ENCODE measurements at regions not wholly inside any gene's neighbourhood (a gene's known extent, or its start where the extent isn't known, plus 50 kb on each side); places are given as distances from the start of the nearest gene placed in this dataset.

DNA sequence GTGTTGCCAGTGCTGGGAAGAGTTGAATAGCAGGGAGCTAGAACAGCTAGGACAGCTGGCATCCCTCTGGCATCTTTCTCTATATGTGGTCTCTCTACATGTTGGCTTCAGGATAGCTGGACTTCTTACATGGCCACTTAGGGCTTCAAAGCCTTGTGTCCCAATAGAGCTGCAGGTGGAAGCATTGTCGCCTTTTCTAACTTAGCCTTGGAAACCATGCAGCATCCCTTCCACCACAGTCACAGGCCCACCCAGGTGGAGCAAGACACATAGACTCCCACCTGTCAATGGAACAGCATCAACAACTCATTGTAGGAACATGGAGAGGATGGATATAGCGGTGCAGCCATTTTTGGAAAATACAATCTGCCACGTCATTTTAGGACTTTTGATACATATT lies 149.0 kb downstream of the AASDH start:
- Histone ChIP-seq H3K9ac (no peak overlapping the region), H4K20me1 (ENCODE audit: insufficient read depth) (no peaks in the 10 kb centered on the region), H3K79me2 (ENCODE audit: insufficient read depth, low read depth) (no peaks in the 10 kb centered on the region), H3K27me3 (ENCODE audit: insufficient read depth, low read depth) (no peaks in the 10 kb centered on the region), H3K4me1 (ENCODE audit: low read depth, poor library complexity, severe bottlenecking) (no peaks in the 10 kb centered on the region), H3K36me3 (ENCODE audit: insufficient read depth) (no peaks in the 10 kb centered on the region), H2AFZ (ENCODE audit: low read depth) (no peak overlapping the region), H3K4me2 (no peak overlapping the region), H3K4me3 (IDR thresholded peaks at IDR 0.05; ENCODE audit: insufficient read depth, low read depth, low read length) (no peak overlapping the region), H3K27ac (no peak overlapping the region)
- TF ChIP-seq, protein P1, sequence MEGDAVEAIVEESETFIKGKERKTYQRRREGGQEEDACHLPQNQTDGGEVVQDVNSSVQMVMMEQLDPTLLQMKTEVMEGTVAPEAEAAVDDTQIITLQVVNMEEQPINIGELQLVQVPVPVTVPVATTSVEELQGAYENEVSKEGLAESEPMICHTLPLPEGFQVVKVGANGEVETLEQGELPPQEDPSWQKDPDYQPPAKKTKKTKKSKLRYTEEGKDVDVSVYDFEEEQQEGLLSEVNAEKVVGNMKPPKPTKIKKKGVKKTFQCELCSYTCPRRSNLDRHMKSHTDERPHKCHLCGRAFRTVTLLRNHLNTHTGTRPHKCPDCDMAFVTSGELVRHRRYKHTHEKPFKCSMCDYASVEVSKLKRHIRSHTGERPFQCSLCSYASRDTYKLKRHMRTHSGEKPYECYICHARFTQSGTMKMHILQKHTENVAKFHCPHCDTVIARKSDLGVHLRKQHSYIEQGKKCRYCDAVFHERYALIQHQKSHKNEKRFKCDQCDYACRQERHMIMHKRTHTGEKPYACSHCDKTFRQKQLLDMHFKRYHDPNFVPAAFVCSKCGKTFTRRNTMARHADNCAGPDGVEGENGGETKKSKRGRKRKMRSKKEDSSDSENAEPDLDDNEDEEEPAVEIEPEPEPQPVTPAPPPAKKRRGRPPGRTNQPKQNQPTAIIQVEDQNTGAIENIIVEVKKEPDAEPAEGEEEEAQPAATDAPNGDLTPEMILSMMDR (conservative IDR thresholded peaks at IDR 0.05; ENCODE audit: low read depth, low read length), result no peak

- H3K9ac ChIP-seq, result no peak overlapping the region
- H3K4me1 ChIP-seq (ENCODE audit: low read depth, poor library complexity, severe bottlenecking), result no peaks in the 10 kb centered on the region
- H3K27me3 ChIP-seq (ENCODE audit: insufficient read depth, low read depth), result no peaks in the 10 kb centered on the region
- no peak overlapping the region for H3K27ac ChIP-seq
- no peaks in the 10 kb centered on the region for H3K79me2 ChIP-seq (ENCODE audit: insufficient read depth, low read depth)
- no peak overlapping the region for H2AFZ ChIP-seq (ENCODE audit: low read depth)
- H3K36me3 ChIP-seq (ENCODE audit: insufficient read depth), result no peaks in the 10 kb centered on the region
- no peak overlapping the region for H3K4me2 ChIP-seq
- no peaks in the 10 kb centered on the region for H4K20me1 ChIP-seq (ENCODE audit: insufficient read depth)
- H3K4me3 ChIP-seq (IDR thresholded peaks at IDR 0.05; ENCODE audit: insufficient read depth, low read depth, low read length), result no peak overlapping the region
- TF ChIP-seq, protein P1 (conservative IDR thresholded peaks at IDR 0.05; ENCODE audit: low read depth, low read length), result no peak
These were observed 151.6 kb downstream of the AASDH start for GRCh38 chr4:56235725-56236124.

- Histone ChIP-seq H3K4me3 (IDR thresholded peaks at IDR 0.05; ENCODE audit: insufficient read depth, low read depth, low read length) (no peak overlapping the region), H3K9ac (no peak overlapping the region), H4K20me1 (ENCODE audit: insufficient read depth) (no peaks in the 10 kb centered on the region), H3K27ac (no peak overlapping the region), H3K4me2 (no peak overlapping the region), H3K79me2 (ENCODE audit: insufficient read depth, low read depth) (no peaks in the 10 kb centered on the region), H3K4me1 (ENCODE audit: low read depth, poor library complexity, severe bottlenecking) (no peaks in the 10 kb centered on the region), H3K36me3 (ENCODE audit: insufficient read depth) (no peaks in the 10 kb centered on the region), H3K27me3 (ENCODE audit: insufficient read depth, low read depth) (no peaks in the 10 kb centered on the region), H2AFZ (ENCODE audit: low read depth) (no peak overlapping the region)
- TF ChIP-seq, protein P1 (conservative IDR thresholded peaks at IDR 0.05; ENCODE audit: low read depth, low read length), result no peak
These were observed 152.3 kb downstream of the AASDH start for GRCh38 chr4:56235011-56235410.

- Histone ChIP-seq H3K4me2 (no peak overlapping the region), H2AFZ (ENCODE audit: low read depth) (no peak overlapping the region), H3K27me3 (ENCODE audit: insufficient read depth, low read depth) (no peaks in the 10 kb centered on the region), H3K36me3 (ENCODE audit: insufficient read depth) (no peaks in the 10 kb centered on the region), H3K4me1 (ENCODE audit: low read depth, poor library complexity, severe bottlenecking) (no peaks in the 10 kb centered on the region), H4K20me1 (ENCODE audit: insufficient read depth) (no peaks in the 10 kb centered on the region), H3K27ac (no peak overlapping the region), H3K9ac (no peak overlapping the region), H3K4me3 (IDR thresholded peaks at IDR 0.05; ENCODE audit: insufficient read depth, low read depth, low read length) (no peak overlapping the region), H3K79me2 (ENCODE audit: insufficient read depth, low read depth) (no peaks in the 10 kb centered on the region)
- TF ChIP-seq, protein P1 (conservative IDR thresholded peaks at IDR 0.05; ENCODE audit: low read depth, low read length), result no peak
These were observed 153.2 kb downstream of the AASDH start for GRCh38 chr4:56234098-56234497.

All from KMS-11 (cell line).